Activated B cell treated with CpG ODN at 0.5 μM for 24 hours (primary cell): ENCODE measurements at regions not wholly inside any gene's neighbourhood (a gene's known extent, or its start where the extent isn't known, plus 50 kb on each side); places are given as distances from the start of the nearest gene placed in this dataset.

Source experiments
- ATAC-seq: fragments of 200-7000 bp; cut with Tn5 transposase; one replicate; pipeline ENCODE4 v1.10.0; 2021; ENCODE audit warnings: low read depth, mild to moderate bottlenecking, moderate library complexity
- CTCF ChIA-PET: fragments of 350-600 bp; sonication (Branson Sonifier 250); formaldehyde crosslinking; loops from one replicate; lab custom pipeline; 2021; ENCODE audit warnings: antibody characterized with exemption; lab: Charles Lee
- POLR2A ChIA-PET: fragments of 350-600 bp; sonication (Branson Sonifier 250); formaldehyde crosslinking; loops from one replicate; lab custom pipeline; 2021; ENCODE audit warnings: antibody characterized with exemption; lab: Charles Lee
- DNase-seq: peaks from one replicate; pipeline ENCODE4 v3.0.0; 2022
- H3K27ac Mint-ChIP-seq: one replicate; pipeline ENCODE4 v1.8.0; 2020; ENCODE audit warnings: mixed read lengths
- H3K27me3 Mint-ChIP-seq: one replicate; pipeline ENCODE4 v1.8.0; 2021; ENCODE audit warnings: mixed read lengths
- H3K36me3 Mint-ChIP-seq: one replicate; pipeline ENCODE4 v1.8.0; 2021; ENCODE audit warnings: low read depth, mixed read lengths
- H3K4me1 Mint-ChIP-seq: one replicate; pipeline ENCODE4 v1.8.0; 2021; ENCODE audit warnings: mixed read lengths
- H3K4me3 Mint-ChIP-seq: one replicate; pipeline ENCODE4 v1.8.0; 2020; ENCODE audit warnings: mild to moderate bottlenecking, mixed read lengths
- H3K9me3 Mint-ChIP-seq: one replicate; pipeline ENCODE4 v1.8.0; 2020; ENCODE audit warnings: mixed read lengths
- CTCF ChIP-seq: fragments of 200-600 bp; IDR thresholded peaks from one replicate; pipeline ENCODE4 v1.8.0; 2022; ENCODE audit warnings: antibody characterized with exemption, mild to moderate bottlenecking
- intact Hi-C: fragments of 100-400 bp; cut with micrococcal nuclease; formaldehyde crosslinking; loops from one replicate; pipeline ENCODE4 v1.15.1; 2024

GRCh38 chr12:25615119-25615518 lies 62.0 kb upstream of the LMNTD1 start:
- POLR2A ChIA-PET, result no interaction called here
- intact Hi-C loops, result no loop called here
- Mint-ChIP-seq H3K4me1 (no peaks in the 10 kb centered on the region), H3K27ac (no peak overlapping the region), H3K27me3 (peaks cover 12% of the 10 kb centered on the region), H3K9me3 (no peaks in the 10 kb centered on the region), H3K4me3 (no peak overlapping the region), H3K36me3 (no peaks in the 10 kb centered on the region)
- no peak for TF ChIP-seq CTCF
- CTCF ChIA-PET, result no interaction called here
- DNase-seq (no peak), ATAC-seq (no peak)

GRCh38 chr12:25616286-25616685 lies 63.2 kb upstream of the LMNTD1 start:
- Mint-ChIP-seq H3K9me3 (no peaks in the 10 kb centered on the region), H3K36me3 (no peaks in the 10 kb centered on the region)
- no peak for ATAC-seq

DNA sequence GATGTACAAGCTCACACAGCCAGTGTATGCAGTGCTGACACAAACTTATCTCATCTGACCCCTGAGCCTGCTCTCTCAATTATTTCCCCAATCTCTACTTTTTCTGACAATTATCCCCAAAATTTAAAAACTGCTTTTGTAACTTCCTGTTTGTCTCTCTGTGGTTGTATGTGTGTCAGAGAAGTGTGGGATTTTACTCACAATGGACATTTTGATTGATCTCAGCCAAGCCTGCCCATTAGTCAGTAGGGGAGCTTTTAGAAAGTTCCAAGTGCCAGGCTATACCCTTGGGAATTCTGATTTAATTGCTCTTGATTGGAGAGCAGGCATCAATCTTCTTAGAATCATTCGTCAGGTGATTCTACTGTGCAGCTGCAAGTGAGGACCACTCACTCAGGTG lies 64.9 kb upstream of the LMNTD1 start:
- H3K9me3 Mint-ChIP-seq, result no peaks in the 10 kb centered on the region
- H3K4me3 Mint-ChIP-seq, result no peak overlapping the region
- ATAC-seq (no peak), DNase-seq (no peak)
- CTCF ChIA-PET, result no interaction called here
- no peaks in the 10 kb centered on the region for H3K36me3 Mint-ChIP-seq
- intact Hi-C loops, result no loop called here
- H3K27ac Mint-ChIP-seq, result no peak overlapping the region
- peaks cover 8% of the 10 kb centered on the region for H3K27me3 Mint-ChIP-seq
- no peaks in the 10 kb centered on the region for H3K4me1 Mint-ChIP-seq
- POLR2A ChIA-PET, result no interaction called here
- TF ChIP-seq CTCF, result no peak

More at GRCh38 chr12:25616286-25616685, 63.2 kb upstream of the LMNTD1 start:
- no peaks in the 10 kb centered on the region for H3K4me1 Mint-ChIP-seq
- ChIA-PET CTCF (no interaction called here), POLR2A (no interaction called here)
- H3K4me3 Mint-ChIP-seq, result no peak overlapping the region
- no peak overlapping the region for H3K27ac Mint-ChIP-seq
- no peak for DNase-seq
- peaks cover 12% of the 10 kb centered on the region for H3K27me3 Mint-ChIP-seq
- no peak for TF ChIP-seq CTCF
- intact Hi-C loops, result no loop called here

DNA sequence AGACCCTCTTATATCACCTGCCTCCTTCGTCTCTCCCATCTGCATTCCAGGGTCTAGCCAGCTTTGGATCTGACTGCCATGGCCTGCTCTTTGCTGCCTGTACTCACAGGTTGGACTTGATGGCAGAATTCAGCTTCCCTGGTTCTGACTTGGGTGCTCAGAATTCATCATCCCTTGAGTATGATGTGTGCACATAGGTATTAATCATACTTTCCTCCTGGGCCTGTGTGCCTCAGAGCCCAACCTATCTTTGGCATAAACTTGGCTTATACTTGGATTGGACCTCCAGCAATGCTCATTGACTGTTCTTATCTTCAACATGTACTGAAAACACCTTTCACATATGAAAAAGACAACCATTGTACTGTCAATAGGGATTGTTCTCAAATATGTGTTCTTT lies 70.7 kb upstream of the LMNTD1 start:
- Mint-ChIP-seq H3K27ac (no peak overlapping the region), H3K36me3 (no peaks in the 10 kb centered on the region), H3K4me1 (no peaks in the 10 kb centered on the region), H3K27me3 (peaks cover 4% of the 10 kb centered on the region), H3K4me3 (no peak overlapping the region), H3K9me3 (no peaks in the 10 kb centered on the region)
- CTCF ChIA-PET, result no interaction called here
- no peak for TF ChIP-seq CTCF
- intact Hi-C loops, result no loop called here
- ATAC-seq (no peak), DNase-seq (no peak)
- POLR2A ChIA-PET, result no interaction called here

GRCh38 chr12:25625146-25625545 lies 72.1 kb upstream of the LMNTD1 start:
- ATAC-seq, result no peak
- H3K4me3 Mint-ChIP-seq, result no peak overlapping the region
- TF ChIP-seq CTCF, result no peak

More at GRCh38 chr12:25625146-25625545, 72.1 kb upstream of the LMNTD1 start:
- no peaks in the 10 kb centered on the region for H3K9me3 Mint-ChIP-seq
- H3K4me1 Mint-ChIP-seq, result no peaks in the 10 kb centered on the region
- H3K27me3 Mint-ChIP-seq, result peaks cover 4% of the 10 kb centered on the region
- ChIA-PET POLR2A (no interaction called here), CTCF (no interaction called here)
- no peaks in the 10 kb centered on the region for H3K36me3 Mint-ChIP-seq
- no peak for DNase-seq
- intact Hi-C loops, result no loop called here
- H3K27ac Mint-ChIP-seq, result no peak overlapping the region
